HG03108 (cell line): ENCODE measurements at regions not wholly inside any gene's neighbourhood (a gene's known extent, or its start where the extent isn't known, plus 50 kb on each side); places are given as distances from the start of the nearest gene placed in this dataset.

ENCODE experiments used
- ATAC-seq: cut with Tn5 transposase; IDR thresholded peaks from one replicate; pipeline ENCODE4 v1.9.1; 2021; ENCODE audit warnings: moderate library complexity; ENCODE audit not compliant: unreplicated experiment

DNA sequence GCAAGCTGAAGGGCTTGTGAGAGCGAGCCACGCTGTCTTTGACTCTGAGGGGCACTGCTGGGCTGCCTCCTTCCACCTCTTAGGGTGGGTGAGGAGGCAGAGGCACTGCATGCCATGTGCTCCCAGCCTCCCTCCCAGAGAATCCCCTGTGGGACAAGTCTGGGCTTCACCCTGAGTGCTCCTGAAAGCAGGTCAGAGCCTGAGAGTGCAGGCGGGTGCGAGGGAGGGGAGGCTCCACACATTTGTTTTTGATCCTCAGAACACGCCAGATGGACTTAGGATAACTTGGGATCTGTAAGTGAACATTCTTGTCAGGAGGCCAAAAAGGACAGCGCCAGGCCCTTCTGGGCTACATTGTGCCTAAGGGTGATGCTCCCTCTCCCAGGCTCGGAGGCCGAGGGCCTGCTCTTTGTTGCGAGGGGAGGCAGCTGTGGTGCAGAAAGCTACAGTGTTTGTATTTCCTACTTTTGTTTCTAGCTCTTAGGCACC is 155.4 kb downstream of the TMX1 start:
- no peak for ATAC-seq

DNA sequence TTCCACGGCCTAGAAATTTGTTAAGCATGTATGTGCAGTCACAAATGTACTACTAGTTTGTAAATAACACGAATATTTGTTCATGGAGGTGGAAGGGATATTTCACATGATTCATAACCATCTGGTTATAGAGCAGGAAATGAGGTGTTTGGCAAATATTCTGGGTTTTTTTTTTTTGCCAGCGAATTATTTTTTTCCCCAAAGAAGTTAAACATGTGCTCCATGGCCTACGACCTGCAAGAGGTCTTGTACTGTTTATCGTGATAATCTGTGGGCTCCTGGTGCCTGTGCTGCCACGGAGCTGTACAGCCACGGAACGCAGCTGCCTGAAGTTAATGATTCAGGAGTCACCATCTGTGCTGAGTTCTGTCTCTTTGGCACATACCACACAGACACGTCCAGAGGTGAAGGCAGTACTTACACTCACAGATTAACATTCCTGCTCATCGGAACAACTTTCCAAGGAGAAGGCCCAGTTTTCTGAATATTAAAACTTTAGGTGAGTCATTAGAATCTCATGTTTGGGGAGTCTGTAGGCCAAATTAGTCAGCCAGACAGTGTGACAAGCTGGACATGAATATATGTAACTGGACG is 156.3 kb downstream of the TMX1 start:
- ATAC-seq = no peak

DNA sequence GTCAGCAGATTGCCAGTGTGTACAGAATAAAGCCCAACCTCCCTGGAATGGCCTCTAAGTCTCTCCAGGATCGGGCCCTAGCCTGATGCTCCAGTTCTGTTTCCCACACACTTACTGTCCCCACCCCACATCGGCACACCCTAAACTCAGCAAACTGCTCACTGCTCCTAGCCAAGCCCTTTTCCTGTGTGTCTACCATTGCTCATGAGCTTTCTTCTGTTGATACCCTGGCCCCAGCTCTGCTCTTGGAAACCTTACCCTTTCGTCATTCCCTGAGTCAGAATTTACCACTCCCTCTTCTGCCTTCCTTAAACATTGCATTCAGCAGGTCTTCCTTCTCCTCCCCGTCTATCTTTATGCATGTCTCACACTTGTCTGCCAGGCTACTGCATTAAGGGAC is 158.9 kb downstream of the TMX1 start:
- no peak for ATAC-seq

DNA sequence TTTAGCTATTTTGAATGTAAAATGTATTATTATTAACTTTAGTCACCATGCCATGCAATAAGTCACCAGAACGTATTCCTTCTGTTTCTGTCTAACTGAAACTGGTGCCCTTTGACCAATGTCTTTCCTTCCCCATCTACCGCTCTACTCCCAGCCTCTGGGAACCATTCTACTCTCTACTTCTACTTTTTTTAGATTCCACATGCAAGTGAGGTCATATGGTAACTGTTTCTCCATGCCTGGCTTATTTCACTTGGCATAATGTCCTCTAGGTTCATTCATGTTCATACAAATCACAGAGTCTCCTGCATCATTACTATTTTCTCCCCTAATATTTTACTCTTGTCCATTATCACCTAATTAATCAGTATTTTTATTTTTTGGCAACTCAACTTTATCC is 160.1 kb downstream of the TMX1 start:
- ATAC-seq = no peak

DNA sequence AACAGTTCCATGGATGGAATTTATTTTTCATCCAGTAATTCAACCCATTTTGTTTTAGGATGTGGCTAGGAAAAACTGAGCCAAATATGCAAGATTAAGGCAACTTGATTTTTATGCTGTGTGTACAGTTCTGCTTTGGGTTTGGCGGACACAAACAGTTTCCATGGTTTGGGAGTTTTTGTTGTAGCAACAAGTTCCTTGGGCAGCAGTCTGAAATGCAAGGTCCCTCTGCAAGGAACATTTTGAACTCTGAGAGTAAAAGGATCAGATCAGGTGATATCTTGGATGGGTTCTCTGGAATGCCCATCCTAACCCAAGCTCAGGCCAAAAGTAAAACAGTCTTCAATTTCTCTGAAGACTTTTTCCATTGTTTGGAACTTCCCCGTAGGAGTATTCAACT is 161.2 kb downstream of the TMX1 start:
- no peak for ATAC-seq

DNA sequence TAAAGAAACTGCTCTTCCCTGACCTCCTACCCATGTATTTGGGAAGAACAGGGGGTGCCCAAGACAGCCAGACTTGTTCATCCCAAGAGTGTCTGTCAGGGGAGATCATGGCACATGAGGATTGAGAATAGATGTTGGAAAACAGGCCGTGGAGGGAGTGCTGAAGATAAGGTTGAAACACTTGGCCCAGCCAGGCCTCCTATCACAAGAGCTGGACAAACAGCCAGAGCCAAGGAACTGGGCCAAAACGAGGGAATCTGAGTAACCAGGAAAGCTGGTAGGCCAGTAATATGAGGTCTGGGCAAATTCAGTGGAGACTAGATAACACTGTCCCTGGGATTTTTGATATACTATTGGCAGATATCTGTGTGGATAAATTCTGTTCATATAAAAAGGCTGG is 161.7 kb downstream of the TMX1 start:
- ATAC-seq = no peak

DNA sequence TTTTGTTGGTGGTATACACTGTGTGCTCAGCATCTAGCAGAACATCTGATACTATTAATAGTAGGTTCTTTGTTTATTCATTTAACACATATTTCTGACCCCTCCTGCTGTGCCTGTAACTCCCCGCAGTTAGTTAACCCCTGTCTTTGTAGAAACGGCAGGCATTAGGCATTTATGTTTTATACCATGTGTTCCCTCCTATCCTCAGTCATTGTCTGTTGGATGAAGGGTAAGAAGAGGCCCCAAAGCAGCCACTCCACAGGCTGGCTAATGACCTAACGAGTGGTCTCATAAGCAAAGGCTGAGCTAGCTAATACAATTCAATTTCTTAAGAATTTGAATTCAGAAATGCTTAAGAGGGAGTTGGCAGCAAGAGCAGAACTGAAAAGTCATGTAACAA is 170.8 kb downstream of the TMX1 start:
- ATAC-seq = no peak

DNA sequence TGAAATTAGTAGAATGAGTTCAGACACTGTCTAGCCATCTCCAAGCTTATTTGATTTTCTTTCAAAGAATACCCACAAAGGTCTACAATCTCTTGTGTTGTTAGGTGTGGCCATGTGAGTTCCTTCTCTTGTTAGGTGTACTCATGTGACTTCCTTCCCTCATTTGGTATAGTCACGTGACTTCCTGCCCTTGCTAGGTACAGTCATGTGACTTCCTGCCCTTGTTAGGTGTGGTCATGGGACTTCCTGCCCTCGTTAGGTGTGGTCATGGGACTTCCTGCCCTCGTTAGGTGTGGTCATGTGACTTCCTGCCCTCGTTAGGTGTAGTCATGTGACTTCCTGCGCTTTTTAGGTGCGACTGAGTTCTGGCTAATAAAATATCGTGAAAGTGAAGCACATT is 179.6 kb downstream of the TMX1 start:
- no peak for ATAC-seq

DNA sequence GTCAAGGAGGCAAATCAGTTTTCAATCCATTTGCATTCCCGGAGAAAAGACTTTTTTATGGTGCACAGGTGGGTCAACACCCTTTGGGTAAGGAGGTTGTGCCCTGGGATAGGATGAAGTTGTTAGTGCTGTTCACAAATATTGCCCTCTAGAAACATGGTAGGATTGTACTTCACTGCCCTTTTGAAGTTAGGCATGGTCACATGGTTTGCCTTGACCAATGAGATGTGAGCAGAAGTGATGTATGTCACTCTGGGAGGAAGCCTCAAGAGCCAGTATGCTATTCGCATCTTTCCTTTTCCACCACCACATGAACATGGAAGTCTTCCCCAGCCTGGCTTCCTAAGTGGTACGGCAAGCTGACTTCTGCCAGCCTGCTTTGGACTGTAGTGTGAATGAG is 182.7 kb downstream of the TMX1 start:
- ATAC-seq = no peak

DNA sequence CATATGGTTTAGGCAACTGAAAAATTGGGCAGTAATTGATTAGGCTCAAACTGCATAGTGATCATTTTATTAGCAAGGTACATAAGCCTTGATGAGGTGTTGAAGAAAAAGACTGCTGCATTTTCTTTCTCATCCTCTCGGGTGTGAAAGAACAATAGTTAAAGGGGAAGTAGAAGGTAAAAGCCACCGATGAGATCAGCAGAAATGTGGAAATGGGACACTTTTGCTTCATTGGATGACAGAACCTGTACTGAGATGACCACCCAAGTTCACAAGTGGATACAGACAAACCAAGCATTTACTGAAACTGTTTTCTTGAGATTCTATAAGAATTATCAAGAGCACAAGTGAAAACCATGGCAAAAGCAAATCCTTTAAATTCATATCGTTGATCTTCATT is 184.0 kb downstream of the TMX1 start:
- no peak for ATAC-seq

DNA sequence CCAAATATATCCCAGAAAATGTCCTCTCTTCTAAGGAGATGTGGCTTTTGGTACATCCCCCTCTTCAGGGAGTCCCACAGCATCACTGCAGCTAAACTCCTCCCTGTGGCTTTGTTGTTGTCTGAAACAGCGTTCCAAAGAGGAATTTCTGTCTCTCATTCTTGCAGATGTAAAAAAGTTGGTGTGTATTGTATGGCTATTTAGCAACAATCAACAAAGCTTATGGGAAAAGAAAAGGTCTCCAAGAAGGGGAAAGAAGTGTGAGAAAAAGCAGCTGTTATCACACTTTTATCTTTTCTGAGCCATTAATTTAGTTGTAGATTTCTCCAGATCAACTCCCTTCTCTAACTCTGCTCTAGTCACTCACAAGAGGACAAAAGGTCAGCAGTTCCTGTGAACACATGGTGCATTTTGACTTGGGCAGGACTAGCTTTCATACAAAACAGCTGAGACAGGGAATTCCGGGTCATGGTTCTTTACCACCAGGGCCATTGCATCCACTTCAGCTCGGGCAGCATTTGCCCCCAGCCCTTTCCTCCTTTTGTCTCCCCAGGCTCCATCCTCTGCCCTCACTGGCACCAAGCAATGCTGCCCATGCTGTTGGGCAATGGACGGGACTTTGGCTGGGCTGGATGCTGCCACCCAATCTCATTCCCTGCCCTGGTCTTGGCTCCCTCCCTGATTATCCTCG is 184.7 kb downstream of the TMX1 start:
- no peak for ATAC-seq

DNA sequence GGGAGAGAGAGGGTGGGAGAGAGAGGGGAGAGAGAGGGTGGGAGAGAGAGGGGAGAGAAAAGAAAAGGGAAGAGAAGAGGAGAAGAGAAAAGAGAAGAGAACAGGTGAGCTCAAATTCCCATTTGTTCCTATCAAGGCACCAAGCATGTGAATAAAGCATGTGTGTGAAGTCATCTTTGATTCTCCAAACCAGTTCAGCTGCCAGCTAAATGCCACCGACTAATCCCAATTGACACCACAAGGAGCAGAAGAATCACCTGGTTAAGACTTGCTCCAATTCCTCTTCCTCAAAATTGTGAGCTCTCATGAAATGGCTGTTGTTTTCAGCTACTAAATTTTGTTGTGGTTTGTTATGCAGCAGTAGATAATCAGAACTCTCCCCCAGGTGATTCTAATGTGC is 188.9 kb downstream of the TMX1 start:
- ATAC-seq = no peak

DNA sequence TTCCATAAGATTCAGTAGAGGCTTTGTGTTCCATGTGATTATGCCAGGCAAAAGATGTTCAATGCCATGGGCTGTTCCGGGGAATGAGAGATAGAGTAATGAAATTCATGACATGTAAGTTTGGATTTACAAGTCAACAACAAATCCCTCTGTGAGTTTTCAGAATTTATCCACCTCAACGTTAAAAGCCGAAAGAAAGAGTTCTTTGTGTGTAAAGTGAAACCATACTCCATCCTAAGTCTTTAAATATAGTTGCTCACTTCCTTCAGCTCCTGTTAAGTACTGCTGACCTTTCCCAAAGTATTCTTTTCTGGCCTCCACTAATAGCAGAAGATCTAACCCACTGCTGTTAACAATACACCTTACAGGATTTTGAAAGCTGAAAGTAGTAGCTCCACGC is 190.0 kb downstream of the TMX1 start:
- ATAC-seq = no peak

DNA sequence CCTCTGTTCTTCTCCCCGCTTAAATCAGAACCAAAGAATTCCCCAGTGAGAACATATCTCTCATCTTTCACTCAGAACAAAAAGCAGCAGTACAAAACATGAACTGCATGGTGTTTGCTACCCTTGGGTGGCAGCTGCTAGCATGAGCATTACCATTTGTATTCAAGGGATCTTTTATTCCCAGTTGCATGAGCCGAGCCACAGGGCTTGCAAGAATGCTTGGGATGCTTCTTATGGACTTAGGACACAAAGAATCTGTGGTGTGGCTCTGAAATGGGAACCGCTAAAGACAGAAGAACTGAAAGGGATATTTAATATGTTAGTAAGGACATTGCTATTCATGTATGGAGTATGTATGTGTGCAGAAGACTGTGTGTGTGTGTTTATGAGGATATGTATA is 190.6 kb downstream of the TMX1 start:
- no peak for ATAC-seq

DNA sequence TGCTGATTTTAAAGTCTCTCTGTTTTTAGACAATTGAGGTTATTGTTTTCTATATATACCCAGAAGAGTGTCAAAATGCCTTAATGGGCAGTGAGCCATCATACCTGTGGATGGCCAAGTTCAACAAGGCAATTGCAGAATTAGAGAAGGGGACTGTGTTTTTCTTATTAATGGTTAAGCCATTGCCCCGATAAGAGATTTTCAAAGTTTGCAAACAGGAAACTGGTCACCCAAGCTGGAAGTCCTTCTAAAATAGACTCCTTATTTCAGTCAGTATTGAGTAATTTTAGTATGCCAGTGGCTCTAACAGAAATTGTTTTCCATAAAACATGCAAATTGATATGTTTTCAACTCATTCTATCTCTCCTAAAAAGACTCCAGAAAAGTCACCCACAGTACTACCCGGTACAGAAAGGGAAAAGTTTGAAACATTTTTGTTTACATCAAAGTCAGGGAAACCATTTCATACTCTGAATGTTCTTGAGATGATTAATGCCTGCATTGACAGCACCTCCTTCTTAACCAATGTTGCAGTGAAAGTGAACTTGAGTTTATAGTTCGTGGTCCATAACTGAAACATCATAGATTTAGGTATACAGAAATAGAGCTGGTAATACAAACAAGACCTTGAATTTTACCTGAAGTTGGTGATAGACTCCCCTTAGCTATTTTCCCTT is 191.1 kb downstream of the TMX1 start:
- peak; percentile 59 for ATAC-seq

DNA sequence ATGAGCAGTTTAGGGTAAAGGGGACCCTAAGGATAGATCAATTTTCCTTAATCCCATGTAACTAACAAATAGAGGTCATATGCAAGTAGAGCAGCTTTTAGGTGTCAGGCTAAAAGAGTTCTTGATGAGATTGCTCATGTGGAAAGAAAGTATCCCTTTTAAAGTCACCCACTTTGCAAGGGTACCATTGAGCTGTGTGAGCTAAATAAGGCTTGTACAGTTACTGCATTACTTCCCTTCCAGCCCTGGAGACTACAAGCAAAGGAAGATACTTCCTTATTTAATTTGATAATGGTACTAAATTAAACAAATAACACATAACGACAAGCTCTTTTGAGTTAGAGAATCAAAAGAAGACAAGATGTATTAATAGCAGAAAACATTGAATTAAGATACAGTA is 191.7 kb downstream of the TMX1 start:
- ATAC-seq = no peak

DNA sequence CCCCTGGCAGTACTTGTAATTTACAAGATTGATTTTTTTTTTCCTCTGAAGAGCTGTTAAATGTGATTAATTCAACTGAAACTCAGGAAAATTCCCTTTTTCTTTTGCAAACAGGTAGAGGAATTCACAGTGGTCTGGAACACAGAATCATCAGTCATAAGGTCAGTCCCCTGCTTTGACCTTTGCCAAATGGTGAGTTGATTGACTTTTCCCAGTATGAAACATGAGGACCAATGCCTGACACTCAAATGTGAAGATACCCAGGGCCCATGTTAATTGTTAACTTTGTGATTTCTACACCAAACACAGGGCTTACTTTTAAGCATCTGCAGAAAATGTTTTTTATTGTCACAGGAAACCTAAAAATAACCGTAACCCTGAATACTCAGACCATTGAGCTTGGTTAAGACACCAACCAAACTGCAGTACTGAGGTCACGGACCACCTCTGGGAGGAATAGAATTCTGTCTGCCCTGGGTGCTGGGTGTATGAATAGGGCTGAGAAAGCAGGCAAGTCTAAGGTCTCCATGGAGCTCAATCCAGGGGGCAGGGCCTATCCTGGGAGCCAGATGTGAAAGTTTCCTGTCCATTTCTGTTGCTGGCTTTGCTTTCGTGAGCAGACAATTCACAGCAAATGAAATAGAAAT is 192.4 kb downstream of the TMX1 start:
- peak; percentile 44 for ATAC-seq

DNA sequence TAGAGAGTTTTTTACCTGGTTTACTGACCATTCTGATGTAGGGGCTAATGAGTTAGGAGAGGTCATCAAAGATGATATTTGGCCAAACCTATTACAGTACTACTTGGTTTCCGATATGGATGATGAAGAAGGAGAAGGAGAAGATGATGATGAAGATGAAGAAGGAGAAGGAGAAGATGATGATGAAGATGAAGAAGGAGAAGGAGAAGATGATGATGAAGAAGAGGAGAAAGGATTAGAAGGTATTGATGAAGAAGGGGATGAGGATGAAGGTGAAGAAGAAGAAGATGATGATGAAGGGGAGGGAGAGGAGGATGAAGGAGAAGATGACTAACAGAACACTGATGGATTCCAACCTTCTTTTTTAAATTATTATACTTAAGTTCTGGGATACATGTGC is 196.6 kb downstream of the TMX1 start:
- no peak for ATAC-seq

DNA sequence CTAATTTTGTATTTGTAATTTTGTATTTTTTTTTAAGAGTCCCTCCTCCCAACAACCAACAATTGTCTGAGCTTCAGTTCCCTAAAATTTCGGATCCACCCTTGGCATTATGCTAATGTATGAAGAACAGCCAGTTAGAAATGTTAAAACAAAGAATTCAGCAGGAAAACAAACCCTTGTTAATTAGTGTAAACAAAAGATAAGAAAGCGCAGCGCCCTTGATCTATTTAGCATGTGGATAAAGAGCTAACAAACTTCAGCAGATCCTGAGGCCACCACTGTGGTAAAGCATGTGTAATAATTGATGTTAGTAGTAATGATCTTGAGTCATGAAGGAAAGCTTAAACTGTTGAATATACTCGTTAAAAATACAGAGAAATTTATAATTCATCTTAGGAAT is 199.8 kb downstream of the TMX1 start:
- ATAC-seq = no peak

DNA sequence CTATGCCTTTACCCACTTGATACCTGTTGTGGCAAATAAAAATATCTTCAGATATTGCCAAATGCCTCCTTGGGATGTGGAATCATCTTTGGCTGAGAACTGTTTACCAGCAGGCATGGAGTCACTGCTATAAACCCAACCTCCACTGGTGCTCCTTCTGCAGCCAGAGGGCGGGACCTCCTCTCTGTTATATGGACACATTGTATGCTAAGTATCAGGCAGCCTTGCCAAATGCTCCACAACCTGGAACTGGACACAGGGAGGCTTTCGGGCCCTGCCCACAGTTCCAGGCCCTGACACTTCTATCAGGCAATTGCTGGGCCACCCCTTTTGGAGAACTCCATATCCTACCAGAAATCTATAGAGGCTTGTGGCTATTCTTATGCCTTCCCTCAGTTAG is 201.0 kb downstream of the TMX1 start:
- ATAC-seq = no peak

DNA sequence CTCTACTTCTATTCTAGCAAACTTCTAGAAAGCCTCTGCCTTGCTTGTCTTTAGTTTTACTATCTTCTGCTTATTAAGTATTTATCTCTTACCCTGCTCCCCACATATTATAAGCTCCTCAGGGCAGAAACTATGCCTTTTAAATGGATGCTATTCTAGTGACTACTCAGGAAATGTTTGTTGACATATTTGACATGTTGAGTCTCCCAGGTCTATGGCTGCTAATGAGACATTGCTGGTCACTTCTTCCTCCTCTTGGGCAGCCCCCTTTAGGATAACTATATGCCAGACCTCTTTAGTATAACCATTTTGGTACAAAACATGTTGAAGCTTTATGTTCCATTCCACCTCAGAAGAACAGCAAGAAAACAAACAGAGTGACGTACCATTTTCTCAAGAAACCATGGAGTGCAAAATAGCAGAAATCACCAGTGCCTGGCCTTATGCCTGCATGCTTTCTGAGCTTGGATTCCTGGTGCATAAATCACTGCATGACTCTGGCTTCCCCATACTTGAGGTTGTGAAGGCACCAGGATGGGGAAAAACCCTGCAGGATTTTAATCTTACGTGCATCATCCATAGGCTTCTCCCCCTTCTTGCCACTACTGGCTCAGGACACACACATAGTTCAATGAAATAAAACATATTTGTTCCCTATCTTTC is 202.6 kb downstream of the TMX1 start:
- no peak for ATAC-seq
